MM.1S (cell line): ENCODE measurements at regions not wholly inside any gene's neighbourhood (a gene's known extent, or its start where the extent isn't known, plus 50 kb on each side); places are given as distances from the start of the nearest gene placed in this dataset.

Experiments
- EZH2 ChIP-seq: fragments of 300-600 bp; sonication (generic); optimal IDR thresholded peaks from 2 replicates; pipeline ENCODE3; 2017; ENCODE audit warnings: low read depth, mild to moderate bottlenecking, antibody characterized with exemption, low read length, mixed read lengths
- EZH2phosphoT487 ChIP-seq: fragments of 300-600 bp; sonication (generic); IDR thresholded peaks from 2 replicates; pipeline ENCODE4 v1.6.1; 2018; ENCODE audit warnings: antibody characterized with exemption, low read length
- TF ChIP-seq, protein P1 (sequence below): fragments of 300-600 bp; sonication (generic); IDR thresholded peaks from 2 replicates; pipeline ENCODE4 v1.5.1; 2016; ENCODE audit warnings: antibody characterized with exemption, low read length, mixed read lengths

DNA sequence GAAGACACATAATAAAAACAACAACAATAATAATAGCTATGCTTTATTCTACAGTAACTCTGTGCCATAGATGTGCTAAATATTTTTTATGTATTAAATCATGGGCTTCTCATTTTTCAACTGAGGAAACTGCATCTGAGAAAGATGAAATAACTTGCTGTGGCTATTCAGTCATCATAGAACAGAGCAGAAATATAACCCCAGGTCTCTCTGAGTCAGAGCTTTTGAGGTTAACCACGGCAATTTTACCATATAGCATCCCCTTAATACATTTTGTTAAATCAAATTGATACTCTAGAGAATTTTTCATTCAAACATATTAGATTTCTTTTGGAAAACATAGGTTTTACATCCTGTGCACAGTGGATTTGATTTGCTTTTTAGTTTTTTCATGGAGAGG lies 586.6 kb upstream of the KLHL29 start:
- TF ChIP-seq, protein P1, sequence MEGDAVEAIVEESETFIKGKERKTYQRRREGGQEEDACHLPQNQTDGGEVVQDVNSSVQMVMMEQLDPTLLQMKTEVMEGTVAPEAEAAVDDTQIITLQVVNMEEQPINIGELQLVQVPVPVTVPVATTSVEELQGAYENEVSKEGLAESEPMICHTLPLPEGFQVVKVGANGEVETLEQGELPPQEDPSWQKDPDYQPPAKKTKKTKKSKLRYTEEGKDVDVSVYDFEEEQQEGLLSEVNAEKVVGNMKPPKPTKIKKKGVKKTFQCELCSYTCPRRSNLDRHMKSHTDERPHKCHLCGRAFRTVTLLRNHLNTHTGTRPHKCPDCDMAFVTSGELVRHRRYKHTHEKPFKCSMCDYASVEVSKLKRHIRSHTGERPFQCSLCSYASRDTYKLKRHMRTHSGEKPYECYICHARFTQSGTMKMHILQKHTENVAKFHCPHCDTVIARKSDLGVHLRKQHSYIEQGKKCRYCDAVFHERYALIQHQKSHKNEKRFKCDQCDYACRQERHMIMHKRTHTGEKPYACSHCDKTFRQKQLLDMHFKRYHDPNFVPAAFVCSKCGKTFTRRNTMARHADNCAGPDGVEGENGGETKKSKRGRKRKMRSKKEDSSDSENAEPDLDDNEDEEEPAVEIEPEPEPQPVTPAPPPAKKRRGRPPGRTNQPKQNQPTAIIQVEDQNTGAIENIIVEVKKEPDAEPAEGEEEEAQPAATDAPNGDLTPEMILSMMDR: no peak
- TF ChIP-seq EZH2 (no peak), EZH2phosphoT487 (no peak)
